ENCODE measurements at regions not wholly inside any gene's neighbourhood (a gene's known extent, or its start where the extent isn't known, plus 50 kb on each side); places are given as distances from the start of the nearest gene placed in this dataset.

GRCh38 chr6:165973473-165973872 is 194.2 kb downstream of the TBXT start:
- Histone ChIP-seq H2AFZ (ENCODE audit: insufficient read depth, low read depth, low read length, poor library complexity, severe bottlenecking) (no peak overlapping the region), H3K9me3 (ENCODE audit: control extremely low read depth in 1 of 3, control insufficient read depth in 2 of 3, insufficient read depth in 1 of 3, low read length in 2 of 3) (no peaks in the 10 kb centered on the region), H4K20me1 (ENCODE audit: control insufficient read depth, insufficient read depth, low read length, poor library complexity, severe bottlenecking) (no peaks in the 10 kb centered on the region), H3K36me3 (replicated peaks in 1 of 2; ENCODE audit: control extremely low read depth in 1 of 2, control insufficient read depth in 1 of 2, extremely low read depth in 1 of 2, insufficient read depth in 2 of 2, low read length in 1 of 2) (no peaks in the 10 kb centered on the region), H3K4me1 (ENCODE audit: control insufficient read depth in 2 of 2, insufficient read depth in 2 of 2, low read length in 2 of 2) (no peaks in the 10 kb centered on the region), H3K9ac (ENCODE audit: low read length) (no peak overlapping the region), H3K27ac (ENCODE audit: low read length in 2 of 2) (no peak overlapping the region), H3K4me3 (ENCODE audit: control extremely low read depth in 1 of 5, extremely low read depth in 1 of 5, insufficient read depth in 1 of 5, low read depth in 2 of 5, low read length in 4 of 5) (no peak overlapping the region), H3K4me2 (replicated peaks; ENCODE audit: low read depth, low read length, poor library complexity, severe bottlenecking) (no peak overlapping the region), H3K79me2 (ENCODE audit: control insufficient read depth, insufficient read depth, low read length) (no peaks in the 10 kb centered on the region), H3K27me3 (replicated peaks in 1 of 4; ENCODE audit: control extremely low read depth in 1 of 4, control insufficient read depth in 3 of 4, insufficient read depth in 4 of 4, low read length in 3 of 4) (peaks cover 0 to 3% (median 0%) of the 10 kb centered on the region in 4 experiments)
- TF ChIP-seq CTCF (IDR thresholded peaks at IDR 0.05) (no peak), EZH2 (IDR thresholded peaks at IDR 0.05; ENCODE audit: borderline replicate concordance, insufficient read depth, low read depth, low read length, poor library complexity, severe bottlenecking) (no peak)
- Mint-ChIP-seq H3K27me3 (peaks cover 9% of the 10 kb centered on the region), H3K4me3 (no peak overlapping the region), H3K4me1 (no peaks in the 10 kb centered on the region), H3K27ac (no peak overlapping the region), H3K9me3 (ENCODE audit: insufficient read depth) (no peaks in the 10 kb centered on the region)
- POLR2A ChIA-PET: no interaction called here
- DNase-seq (no peak), ATAC-seq (ENCODE audit: low read depth) (no peak)
- CTCF ChIA-PET: no interaction called here
- 72% methylated on average over 4 of the region's 7 CpGs for WGBS (ENCODE audit: insufficient coverage)
- intact Hi-C loops (cut with micrococcal nuclease): no loop called here

GRCh38 chr6:165972139-165972802 is 195.4 kb downstream of the TBXT start:
- intact Hi-C loops (cut with micrococcal nuclease): no loop called here
- H3K4me3 Mint-ChIP-seq: no peak overlapping the region
- H3K27me3 Mint-ChIP-seq: peaks cover 6% of the 10 kb centered on the region
- H3K9ac ChIP-seq (ENCODE audit: low read length): no peak overlapping the region
- peaks cover 0 to 3% (median 0%) of the 10 kb centered on the region in 4 experiments for H3K27me3 ChIP-seq (replicated peaks in 1 of 4; ENCODE audit: control extremely low read depth in 1 of 4, control insufficient read depth in 3 of 4, insufficient read depth in 4 of 4, low read length in 3 of 4)
- H3K27ac Mint-ChIP-seq: no peak overlapping the region
- no peaks in the 10 kb centered on the region for H3K79me2 ChIP-seq (ENCODE audit: control insufficient read depth, insufficient read depth, low read length)
- TF ChIP-seq CTCF (IDR thresholded peaks at IDR 0.05) (no peak), EZH2 (IDR thresholded peaks at IDR 0.05; ENCODE audit: borderline replicate concordance, insufficient read depth, low read depth, low read length, poor library complexity, severe bottlenecking) (no peak)
- H3K4me2 ChIP-seq (replicated peaks; ENCODE audit: low read depth, low read length, poor library complexity, severe bottlenecking): no peak overlapping the region
- no peak overlapping the region for H2AFZ ChIP-seq (ENCODE audit: insufficient read depth, low read depth, low read length, poor library complexity, severe bottlenecking)
- no peaks in the 10 kb centered on the region for H3K4me1 ChIP-seq (ENCODE audit: control insufficient read depth in 2 of 2, insufficient read depth in 2 of 2, low read length in 2 of 2)
- no peaks in the 10 kb centered on the region for H3K9me3 Mint-ChIP-seq (ENCODE audit: insufficient read depth)
- no peak for ATAC-seq (ENCODE audit: low read depth)
- DNase-seq: no peak
- H3K36me3 ChIP-seq (replicated peaks in 1 of 2; ENCODE audit: control extremely low read depth in 1 of 2, control insufficient read depth in 1 of 2, extremely low read depth in 1 of 2, insufficient read depth in 2 of 2, low read length in 1 of 2): no peaks in the 10 kb centered on the region
- H3K4me1 Mint-ChIP-seq: no peaks in the 10 kb centered on the region
- ChIA-PET CTCF (no interaction called here), POLR2A (no interaction called here)
- no peaks in the 10 kb centered on the region for H3K9me3 ChIP-seq (ENCODE audit: control extremely low read depth in 1 of 3, control insufficient read depth in 2 of 3, insufficient read depth in 1 of 3, low read length in 2 of 3)
- no peak overlapping the region for H3K4me3 ChIP-seq (ENCODE audit: control extremely low read depth in 1 of 5, extremely low read depth in 1 of 5, insufficient read depth in 1 of 5, low read depth in 2 of 5, low read length in 4 of 5)
- H3K27ac ChIP-seq (ENCODE audit: low read length in 2 of 2): no peak overlapping the region
- WGBS (ENCODE audit: insufficient coverage): 96% methylated on average over 2 of the region's 12 CpGs
- no peaks in the 10 kb centered on the region for H4K20me1 ChIP-seq (ENCODE audit: control insufficient read depth, insufficient read depth, low read length, poor library complexity, severe bottlenecking)

Data from B cell (primary cell).